ENCODE measurements at regions not wholly inside any gene's neighbourhood (a gene's known extent, or its start where the extent isn't known, plus 50 kb on each side); places are given as distances from the start of the nearest gene placed in this dataset.
A peak's percentile ranks its signal among the peaks of the same experiment; 100 is the strongest.
"Not testable (repeated sequence)": the region's sequence is repeated elsewhere in the genome, so short reads cannot be mapped to it uniquely, and the experiment has no call there.

- DNase-seq (ENCODE audit: low read depth): no peak
These were observed 327.8 kb downstream of the CENPW start for GRCh38 chr6:126667728-126668127.

GRCh38 chr6:126672649-126673048 lies 332.7 kb downstream of the CENPW start:
- no peak for DNase-seq (ENCODE audit: low read depth)

GRCh38 chr6:126673749-126674148 lies 333.8 kb downstream of the CENPW start:
- DNase-seq (ENCODE audit: low read depth): not testable (repeated sequence)

- DNase-seq (ENCODE audit: low read depth): no peak
These were observed 342.5 kb downstream of the CENPW start for GRCh38 chr6:126682440-126682839.

- no peak for DNase-seq (ENCODE audit: low read depth)
These were observed 345.3 kb downstream of the CENPW start for GRCh38 chr6:126685182-126685581.

- no peak for DNase-seq (ENCODE audit: low read depth)
These were observed 357.2 kb downstream of the CENPW start for GRCh38 chr6:126696921-126697693.

- DNase-seq (ENCODE audit: low read depth): no peak
These were observed 358.9 kb downstream of the CENPW start for GRCh38 chr6:126698732-126699240.

GRCh38 chr6:126701676-126702560 lies 362.0 kb downstream of the CENPW start:
- no peak for DNase-seq (ENCODE audit: low read depth)

- DNase-seq (ENCODE audit: low read depth): no peak
These were observed 376.1 kb downstream of the CENPW start for GRCh38 chr6:126716032-126716431.

- peak; percentile 76 for DNase-seq (ENCODE audit: low read depth)
These were observed 377.1 kb downstream of the CENPW start for GRCh38 chr6:126716826-126717509.

GRCh38 chr6:126718600-126719327 lies 378.8 kb downstream of the CENPW start:
- no peak for DNase-seq (ENCODE audit: low read depth)

- DNase-seq (ENCODE audit: low read depth): no peak
These were observed 380.4 kb downstream of the CENPW start for GRCh38 chr6:126720304-126720703.

- peak; percentile 90 for DNase-seq (ENCODE audit: low read depth)
These were observed 381.8 kb downstream of the CENPW start for GRCh38 chr6:126721581-126722160.

- DNase-seq (ENCODE audit: low read depth): peak; percentile 14
These were observed 382.5 kb downstream of the CENPW start for GRCh38 chr6:126722411-126722810.

GRCh38 chr6:126723541-126724170 lies 383.7 kb downstream of the CENPW start:
- no peak for DNase-seq (ENCODE audit: low read depth)

- DNase-seq (ENCODE audit: low read depth): no peak
These were observed 384.9 kb downstream of the CENPW start for GRCh38 chr6:126724821-126725220.

- DNase-seq (ENCODE audit: low read depth): not testable (repeated sequence)
These were observed 386.5 kb downstream of the CENPW start for GRCh38 chr6:126726454-126726853.

GRCh38 chr6:126738146-126738545 lies 380.3 kb upstream of the RSPO3 start:
- DNase-seq (ENCODE audit: low read depth): no peak

GRCh38 chr6:126738641-126739040 lies 379.8 kb upstream of the RSPO3 start:
- no peak for DNase-seq (ENCODE audit: low read depth)

- no peak for DNase-seq (ENCODE audit: low read depth)
These were observed 375.4 kb upstream of the RSPO3 start for GRCh38 chr6:126743076-126743475.
